ENCODE measurements at regions not wholly inside any gene's neighbourhood (a gene's known extent, or its start where the extent isn't known, plus 50 kb on each side); places are given as distances from the start of the nearest gene placed in this dataset.

DNA sequence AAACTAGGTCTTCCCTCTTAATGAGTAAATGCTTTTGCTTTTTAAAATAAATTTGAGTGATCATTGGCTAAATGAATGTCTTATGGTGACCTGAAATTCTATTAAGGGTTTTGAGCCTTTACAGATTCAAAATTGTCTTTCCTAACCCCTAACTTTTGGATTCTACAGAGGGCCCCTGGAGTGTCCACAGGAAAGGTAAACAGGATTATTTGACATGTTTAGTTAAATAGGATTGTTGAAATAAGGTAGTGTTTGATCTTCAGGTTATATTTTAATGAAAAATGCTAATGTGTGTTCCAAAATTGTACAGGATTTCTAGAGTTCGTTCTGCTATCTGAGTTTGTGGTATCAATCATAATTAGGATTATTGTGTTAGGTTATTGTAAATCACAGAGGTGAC, 55.9 kb upstream of the GJB6 start:
- H3K27me3 ChIP-seq: no peaks in the 10 kb centered on the region; the same call in 1 of the 2 replicates
- DNase-seq: no peak
- no peaks in the 10 kb centered on the region for H3K9me3 ChIP-seq
- H3K36me3 ChIP-seq: no peaks in the 10 kb centered on the region
- no peak overlapping the region for H3K4me3 ChIP-seq (ENCODE audit: low read depth, low read length)
- TF ChIP-seq, protein P1, sequence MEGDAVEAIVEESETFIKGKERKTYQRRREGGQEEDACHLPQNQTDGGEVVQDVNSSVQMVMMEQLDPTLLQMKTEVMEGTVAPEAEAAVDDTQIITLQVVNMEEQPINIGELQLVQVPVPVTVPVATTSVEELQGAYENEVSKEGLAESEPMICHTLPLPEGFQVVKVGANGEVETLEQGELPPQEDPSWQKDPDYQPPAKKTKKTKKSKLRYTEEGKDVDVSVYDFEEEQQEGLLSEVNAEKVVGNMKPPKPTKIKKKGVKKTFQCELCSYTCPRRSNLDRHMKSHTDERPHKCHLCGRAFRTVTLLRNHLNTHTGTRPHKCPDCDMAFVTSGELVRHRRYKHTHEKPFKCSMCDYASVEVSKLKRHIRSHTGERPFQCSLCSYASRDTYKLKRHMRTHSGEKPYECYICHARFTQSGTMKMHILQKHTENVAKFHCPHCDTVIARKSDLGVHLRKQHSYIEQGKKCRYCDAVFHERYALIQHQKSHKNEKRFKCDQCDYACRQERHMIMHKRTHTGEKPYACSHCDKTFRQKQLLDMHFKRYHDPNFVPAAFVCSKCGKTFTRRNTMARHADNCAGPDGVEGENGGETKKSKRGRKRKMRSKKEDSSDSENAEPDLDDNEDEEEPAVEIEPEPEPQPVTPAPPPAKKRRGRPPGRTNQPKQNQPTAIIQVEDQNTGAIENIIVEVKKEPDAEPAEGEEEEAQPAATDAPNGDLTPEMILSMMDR (IDR thresholded peaks at IDR 0.05; ENCODE audit: low read depth, low read length): no peak
- no peaks in the 10 kb centered on the region for H3K4me1 ChIP-seq

DNA sequence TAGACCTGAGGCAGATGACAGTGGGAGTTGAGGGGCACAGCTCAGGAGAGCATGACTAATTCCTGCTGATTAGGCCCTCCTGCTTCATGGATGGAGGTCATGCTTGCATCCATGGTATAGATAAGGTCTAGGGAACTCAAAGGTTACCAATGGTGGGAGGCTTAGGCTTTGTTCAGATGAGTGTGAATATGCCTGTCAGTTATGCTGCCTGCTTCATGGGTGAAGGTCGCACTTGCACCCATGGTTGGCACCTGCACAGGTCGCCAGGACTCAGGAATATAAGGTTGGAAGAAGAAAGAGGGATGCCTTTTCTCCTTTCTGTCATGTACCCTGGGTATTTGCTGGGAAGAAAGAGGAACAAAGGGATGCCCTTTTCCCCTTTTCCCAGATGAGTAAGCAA, 53.4 kb upstream of the GJB6 start:
- H3K9me3 ChIP-seq: no peaks in the 10 kb centered on the region
- no peak for DNase-seq
- no peaks in the 10 kb centered on the region for H3K27me3 ChIP-seq
- H3K36me3 ChIP-seq: no peaks in the 10 kb centered on the region
- TF ChIP-seq, protein P1 (IDR thresholded peaks at IDR 0.05; ENCODE audit: low read depth, low read length): no peak
- H3K4me1 ChIP-seq: no peaks in the 10 kb centered on the region
- H3K4me3 ChIP-seq (ENCODE audit: low read depth, low read length): no peak overlapping the region

All from BE2C (cell line).